Stimulated activated CD4-positive, alpha-beta T cell treated with anti-CD3 and anti-CD28 coated beads, Interleukin-1b, Interleukin-23, amount 100 ng/mL, for 24 hours (primary cell): ENCODE measurements at regions not wholly inside any gene's neighbourhood (a gene's known extent, or its start where the extent isn't known, plus 50 kb on each side); places are given as distances from the start of the nearest gene placed in this dataset.

Experiments
- DNase-seq, 4 experiments: peaks; one replicate each; pipeline ENCODE4 v3.0.0-alpha.2; 2020; ENCODE audit warnings: low read depth in 4 of 4, low spot score in 1 of 4

DNA sequence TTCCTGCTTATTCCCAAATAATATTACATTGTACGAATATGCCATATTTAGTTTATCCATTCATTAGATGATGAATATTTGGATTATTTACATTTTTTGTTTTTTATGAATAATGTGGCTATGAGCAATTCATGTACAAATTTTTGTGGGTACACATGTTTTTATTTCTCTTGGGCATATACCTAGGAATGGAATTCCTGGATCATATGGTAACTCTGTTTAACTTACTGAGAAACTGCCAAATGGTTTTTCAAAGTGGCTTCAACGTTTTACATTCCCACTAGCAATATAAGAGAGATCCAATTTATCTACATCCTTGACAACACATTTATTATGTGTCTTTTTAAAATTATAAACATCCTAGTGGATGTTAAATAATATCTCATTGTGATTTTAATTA is 362.0 kb upstream of the TMCO5A start:
- no peak for DNase-seq

DNA sequence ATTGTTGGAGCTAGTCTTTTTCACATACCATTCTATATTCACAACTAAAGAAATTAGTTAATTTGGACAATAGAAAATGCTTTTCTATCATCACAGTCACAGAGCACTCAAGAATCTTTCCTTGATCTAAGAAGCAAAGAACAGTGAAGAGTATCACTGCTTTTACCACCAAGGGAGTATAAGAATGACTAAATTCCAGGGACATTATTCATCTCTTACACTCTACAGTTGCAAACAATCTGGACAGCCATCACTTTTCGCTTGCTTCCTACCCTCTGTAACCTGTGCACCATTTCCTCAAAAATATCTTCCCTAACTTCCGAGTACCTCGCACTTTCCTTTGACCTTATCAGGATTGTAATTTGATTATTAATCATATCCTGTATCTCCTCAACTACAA is 359.5 kb upstream of the TMCO5A start:
- DNase-seq: no peak

DNA sequence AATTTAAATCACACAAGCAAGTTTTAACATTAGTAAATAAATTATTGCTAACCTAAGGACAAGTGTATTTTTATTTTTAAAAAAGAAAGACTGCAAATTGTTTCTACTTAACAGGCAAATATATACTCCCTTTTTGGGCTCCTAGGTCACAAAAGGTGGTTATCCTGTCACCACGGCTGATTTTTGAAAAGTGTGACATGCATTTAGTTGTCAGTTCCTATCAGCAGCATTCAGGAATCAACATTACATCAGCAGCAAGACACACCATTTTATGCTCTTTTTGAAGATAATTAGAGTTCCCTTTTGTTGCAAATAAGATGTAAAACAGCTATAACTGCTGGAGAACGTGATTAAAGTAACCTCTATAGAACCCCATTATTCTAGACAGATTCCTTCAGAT is 357.5 kb upstream of the TMCO5A start:
- no peak for DNase-seq

DNA sequence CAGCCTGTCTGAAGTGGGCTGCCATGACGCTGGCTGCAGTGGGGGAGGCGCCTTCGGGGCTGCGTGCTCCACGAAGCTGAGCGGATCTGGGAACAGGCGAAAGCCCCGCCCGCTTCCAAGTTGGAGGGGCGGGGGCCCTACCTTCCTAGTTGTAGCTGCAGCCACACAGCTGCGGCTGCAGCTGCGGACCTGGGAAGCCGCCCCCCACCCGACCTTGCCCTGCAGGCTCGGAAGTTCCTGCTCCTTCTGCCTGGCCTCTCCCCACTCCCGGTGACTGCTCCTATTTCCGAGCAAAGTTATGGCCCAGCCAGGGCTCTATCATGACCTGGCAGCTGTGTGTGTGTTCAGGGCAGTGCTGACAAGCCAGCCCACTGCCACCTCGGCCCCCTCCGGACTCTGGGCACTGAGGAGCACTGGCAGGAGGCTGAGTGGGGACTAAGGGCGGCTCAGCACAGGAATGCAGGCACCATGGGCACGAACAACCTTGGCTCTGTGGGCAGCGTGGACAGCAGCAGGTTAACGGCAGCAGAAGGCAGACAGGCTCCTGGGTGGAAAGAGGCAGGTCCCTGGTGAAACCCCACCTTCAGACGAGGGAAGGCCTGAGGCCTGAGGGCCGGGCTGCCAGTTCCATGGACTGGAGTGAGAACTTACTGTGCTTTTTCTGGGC is 352.4 kb upstream of the TMCO5A start:
- no peak for DNase-seq

DNA sequence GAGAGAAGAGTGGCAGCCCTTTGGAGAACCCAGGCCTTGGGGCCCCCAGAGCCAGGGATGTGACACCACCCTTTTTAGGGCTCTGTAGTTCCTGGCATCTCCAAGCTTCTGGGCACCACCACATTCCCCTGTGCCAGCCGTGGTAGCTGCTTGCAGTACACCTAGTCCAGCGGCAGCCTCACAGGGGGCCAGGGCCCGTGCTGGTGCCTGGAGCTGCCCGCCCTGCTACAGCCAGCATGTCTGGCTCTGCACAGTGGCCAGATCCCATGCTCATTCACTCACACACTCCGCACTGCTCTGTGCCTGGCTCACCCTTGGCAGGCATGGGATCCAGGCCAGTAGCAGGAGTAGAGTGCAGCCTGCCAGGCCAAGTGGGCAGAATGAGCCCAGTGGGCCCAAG is 351.6 kb upstream of the TMCO5A start:
- DNase-seq: no peak

DNA sequence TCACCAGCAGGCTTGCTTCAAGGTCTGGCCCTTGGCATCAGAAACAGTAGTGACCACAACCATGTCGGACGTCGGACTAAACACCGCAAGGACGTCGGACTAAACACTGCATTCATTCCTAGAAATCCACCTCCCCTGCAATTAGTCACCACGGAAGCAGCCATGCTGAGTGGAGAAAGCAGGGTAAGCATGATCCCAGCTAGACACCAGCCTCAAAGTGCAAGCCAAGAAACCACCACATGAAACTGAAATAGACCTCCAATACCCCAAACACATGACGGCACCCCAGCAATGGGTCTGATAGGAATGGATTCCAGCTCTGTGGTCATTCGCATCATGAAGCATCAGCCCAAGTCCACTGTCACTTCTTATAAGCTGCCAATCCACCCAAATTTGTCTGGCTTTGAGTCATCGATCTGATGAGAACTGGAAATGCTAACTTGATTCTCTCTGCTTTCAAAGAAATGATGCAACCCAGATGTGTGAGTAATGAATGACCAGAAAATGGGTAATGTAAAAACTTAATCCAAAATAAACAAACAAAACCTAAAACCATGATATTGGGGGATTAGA is 348.3 kb upstream of the TMCO5A start:
- DNase-seq: no peak

DNA sequence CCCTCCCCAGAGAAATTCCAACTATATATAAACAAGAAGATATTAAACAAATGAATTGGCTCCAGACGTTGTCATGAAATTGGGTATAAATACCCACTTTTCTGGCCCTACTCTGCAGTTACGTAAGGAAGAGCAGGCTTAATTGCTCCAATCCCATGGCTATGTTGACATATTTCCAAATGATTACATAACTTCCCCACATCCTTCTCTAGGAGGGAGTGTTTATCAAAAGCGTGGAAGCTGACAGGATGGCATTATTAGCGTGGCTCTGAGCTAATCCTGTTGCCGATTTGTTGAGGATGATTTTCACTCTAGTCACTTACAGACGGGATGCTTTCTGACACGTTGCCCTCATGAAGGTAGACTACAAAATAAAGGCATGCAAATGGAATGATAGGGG is 347.5 kb upstream of the TMCO5A start:
- DNase-seq: no peak

DNA sequence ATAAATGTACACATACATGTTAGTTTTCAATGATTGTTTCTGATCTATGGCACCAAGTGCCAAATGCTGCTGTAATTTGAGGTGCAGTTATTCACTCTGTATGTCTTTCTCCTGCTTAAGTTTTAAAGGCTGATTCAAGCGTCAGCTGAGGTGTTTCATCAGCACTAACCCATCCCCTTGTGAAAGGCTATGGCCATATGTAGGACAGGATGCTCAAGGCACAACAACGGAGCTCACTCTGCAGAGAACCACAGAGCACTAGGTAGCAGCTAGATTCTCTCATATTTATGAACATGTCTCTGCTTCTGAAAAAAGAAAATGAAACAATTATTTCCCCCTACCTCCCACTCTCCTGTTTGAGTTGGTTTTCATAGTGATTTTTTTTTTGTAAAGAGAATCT is 340.0 kb upstream of the TMCO5A start:
- no peak for DNase-seq

DNA sequence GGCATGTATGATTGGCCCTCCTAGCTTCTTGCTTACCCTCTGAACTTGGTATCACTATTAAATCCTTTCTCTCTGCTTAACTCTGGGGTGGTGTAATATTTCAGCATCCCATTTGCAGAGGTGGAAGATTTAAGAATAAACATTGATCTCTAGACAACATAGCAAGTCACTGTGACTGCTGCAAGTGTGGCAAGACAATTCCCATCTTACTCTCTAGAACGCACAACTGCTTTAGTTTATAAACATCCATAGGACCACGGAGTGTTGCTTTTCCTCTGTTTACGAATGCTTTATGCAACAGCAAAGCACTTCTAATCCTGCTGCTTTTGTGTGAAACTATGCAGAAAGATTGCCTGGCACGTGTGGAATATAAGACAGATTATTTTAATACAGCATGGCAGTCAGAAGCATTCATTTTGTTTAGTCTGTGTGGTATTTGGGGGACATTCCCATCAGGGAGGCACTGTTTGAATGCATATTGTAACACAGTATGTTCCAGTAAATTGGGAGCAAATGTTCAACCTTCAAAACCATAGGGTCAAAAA is 338.9 kb upstream of the TMCO5A start:
- DNase-seq: no peak

DNA sequence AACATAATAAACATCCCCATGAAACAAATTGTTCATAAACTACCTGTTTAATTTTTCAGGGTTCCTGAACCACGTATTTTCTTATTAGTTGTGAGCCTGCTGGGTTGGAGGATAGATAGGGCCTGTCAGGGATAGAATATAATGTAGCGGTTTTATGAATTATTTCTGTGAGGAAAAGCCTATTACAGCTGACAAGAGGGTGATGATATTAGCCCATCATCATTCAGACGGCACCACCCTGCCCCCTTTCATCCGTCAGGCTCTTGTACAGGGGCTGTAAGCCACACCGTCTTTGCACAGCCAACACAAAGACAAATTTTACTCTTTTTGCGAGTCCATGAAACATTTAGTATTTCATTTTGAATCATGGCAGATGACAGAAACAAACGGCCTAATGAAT is 335.3 kb upstream of the TMCO5A start:
- DNase-seq: no peak

DNA sequence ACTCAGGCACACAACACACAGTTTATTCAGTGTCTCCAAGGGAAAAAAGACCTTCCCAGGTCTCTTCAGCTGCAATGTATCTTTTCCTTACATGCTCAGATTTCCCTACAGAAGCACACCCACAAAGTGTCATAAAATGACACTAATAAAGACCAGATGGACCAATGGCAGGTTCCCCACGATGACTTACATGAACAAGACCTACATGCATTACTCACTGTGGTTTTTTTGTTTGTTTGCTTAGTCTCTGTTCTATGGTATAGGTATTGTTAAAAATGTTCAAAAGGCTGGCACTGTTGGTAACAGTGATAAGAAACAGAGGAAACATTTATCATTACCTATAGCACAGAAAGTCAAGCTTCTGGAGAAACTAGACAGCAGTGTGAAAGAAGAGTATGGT is 318.2 kb upstream of the TMCO5A start:
- no peak for DNase-seq

DNA sequence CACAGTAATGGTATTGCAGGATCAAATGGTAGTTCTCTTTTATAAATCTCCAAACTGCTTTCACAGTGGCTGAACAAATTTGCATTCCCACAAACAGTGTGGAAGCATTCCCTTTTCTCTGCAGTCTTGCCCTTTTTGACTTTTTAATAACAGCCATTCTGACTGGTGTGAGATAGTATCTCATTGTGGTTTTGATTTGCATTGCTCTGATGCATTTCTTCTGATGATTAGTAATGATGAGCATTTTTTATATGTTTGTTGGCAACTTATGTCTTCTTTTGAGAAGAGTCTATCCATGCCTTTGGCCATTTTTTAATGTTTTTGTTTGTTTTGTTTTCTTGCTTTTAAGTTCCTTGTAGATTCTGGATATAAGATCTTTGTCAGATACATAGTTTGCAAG is 316.1 kb upstream of the TMCO5A start:
- DNase-seq: no peak

DNA sequence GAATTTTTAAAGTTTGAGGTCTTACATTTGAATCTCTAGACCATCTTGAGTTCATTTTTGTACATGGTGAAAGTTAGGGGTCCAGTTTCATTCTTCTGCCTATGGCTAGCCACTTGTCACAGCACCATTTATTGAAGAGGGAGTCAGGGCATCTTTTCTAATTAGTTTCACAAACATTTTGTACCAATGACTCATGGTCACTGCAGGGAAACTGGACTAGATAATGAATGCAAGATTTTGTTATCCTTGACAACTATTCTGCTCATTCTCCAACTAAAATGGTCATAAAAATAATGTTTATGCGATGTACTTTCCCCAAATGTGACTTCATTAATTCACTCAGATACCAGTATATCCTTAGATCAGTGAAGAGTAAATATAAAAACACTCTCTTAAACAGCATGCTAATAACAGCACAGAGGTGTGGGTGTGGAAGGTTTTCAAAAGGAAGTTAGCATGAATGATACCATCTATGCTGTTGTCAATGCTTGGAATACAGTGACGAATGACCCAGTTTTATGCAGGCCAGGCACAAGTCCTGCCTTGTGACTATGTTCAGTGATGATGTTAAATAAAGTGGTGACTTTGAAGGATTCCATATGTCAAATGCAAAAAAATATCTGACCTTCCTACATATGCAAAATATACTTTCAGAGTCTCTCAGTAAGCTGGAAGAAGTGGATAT is 314.9 kb upstream of the TMCO5A start:
- no peak for DNase-seq

DNA sequence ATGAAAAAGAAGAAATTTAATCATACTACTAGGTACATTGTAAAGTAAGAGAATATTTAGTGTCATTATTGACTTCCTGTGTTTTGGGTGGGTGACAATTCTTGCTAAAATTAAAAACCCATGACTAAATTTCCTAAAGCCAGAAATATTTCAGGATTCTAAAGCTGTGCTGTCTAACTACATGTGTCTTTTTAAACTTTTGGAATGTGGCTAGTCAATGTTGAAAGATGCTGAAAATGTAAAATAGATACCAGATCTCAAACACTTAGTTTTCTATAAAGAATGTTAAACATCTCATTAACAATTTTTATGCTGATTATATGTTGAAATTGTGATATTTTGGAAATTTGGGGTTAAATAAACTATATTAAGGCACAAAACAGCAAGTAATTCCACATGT is 308.9 kb upstream of the TMCO5A start:
- no peak for DNase-seq

DNA sequence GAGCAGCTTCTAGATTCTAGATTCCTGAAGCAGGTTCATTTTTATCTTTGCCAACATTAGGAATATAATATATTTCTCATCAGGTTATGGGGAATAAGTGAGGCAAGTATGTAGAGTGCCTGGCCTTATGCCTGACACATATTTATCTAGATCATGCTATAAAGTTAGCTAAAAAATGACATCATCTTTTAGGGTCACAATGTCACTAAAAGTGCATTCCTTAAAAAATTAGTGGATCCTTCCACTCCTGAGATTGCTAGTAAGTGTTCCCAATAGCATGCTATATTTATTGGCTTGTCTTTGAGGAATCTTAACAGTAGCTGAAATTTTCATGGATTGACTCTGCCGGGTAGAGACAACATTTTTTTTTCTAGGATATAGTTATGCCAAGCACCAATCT is 305.9 kb upstream of the TMCO5A start:
- DNase-seq: no peak

DNA sequence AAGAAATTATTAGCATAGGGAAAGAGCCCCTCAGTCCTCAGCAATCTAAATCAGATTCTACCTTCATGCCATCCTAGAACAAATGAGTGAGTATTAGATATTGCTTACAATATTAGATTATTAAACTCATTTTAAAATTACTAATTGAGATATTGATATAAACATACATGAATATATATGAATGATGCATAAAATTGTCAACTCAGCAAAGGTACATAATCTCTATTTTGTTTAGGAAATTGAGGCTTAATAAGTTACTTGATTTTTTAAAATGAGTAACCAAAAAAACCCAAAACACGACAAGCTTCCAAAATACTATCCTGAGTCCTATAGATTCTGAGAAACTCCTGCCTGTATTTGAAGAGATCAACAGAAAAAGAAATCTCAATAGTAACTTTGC is 297.7 kb upstream of the TMCO5A start:
- no peak for DNase-seq

DNA sequence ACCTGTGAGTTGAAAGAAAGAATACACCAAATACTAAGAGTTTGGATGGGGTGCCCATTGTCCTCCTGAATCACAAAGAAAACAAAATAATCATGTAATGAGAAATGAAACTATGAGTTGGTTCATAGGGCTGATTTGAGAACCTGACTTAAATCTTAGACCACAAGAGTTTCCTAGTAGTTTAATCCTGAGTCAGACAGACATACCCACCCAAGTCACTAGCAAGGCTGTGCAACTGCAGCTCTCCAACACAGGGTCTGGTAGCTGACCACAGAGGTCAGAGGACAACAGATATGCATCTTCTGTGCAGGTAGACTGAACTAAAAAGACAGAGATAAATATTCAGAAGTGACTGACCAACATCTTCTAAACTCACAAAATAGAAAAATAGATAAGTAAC is 296.3 kb upstream of the TMCO5A start:
- DNase-seq: no peak

DNA sequence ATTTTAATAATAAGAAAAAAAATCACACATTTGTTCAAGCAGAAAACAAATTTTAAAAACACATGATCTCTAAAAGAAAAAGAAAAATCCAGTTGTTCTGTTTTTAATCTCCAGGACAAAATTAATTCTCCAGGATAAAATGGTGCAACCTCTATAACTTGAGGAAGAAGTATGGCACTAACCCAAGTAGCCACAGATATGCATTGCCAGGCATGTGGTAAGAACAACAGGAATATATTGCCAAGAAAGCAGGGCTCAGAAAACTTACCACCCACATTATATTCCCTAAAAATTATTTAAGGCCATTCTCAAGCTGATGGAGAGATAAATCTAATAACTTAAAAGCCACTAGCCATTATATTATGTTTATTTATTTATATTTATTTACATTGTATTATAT is 295.7 kb upstream of the TMCO5A start:
- DNase-seq: no peak

DNA sequence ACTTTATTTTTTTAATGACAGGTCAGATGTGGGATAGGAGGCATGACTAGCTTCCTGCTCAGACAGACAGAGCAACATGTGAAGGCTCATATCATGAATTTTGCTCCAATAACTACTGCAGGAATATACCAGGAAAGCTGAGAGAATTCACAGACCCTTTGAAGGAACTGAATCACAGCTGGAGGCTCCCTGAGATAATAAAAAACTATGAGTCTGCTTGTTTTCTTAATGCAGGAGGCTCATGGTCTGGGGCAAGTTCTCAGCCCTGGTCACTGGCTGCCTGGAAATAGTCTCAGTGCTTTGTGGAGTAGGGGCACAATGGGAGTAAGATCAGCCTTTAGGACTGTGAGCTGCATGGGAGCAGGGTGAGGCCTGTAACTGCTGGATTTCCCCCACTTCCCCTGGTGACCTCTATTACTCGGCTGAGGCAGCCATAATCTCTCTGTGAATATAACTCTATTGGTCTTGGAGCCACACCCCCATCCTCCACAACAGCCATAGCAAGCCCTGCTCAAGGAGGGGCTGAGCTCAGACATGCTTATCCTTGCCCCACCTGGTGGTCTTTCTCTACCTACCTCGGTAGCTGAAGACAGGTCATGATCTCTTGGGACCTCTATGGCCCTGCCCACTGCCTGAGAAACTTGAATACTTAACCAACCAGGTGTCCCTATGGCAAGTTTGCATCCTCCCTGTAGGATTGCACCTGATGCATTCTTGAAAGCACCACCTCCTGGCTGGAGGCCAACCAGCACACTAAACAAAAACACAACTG is 281.6 kb upstream of the TMCO5A start:
- DNase-seq: no peak

DNA sequence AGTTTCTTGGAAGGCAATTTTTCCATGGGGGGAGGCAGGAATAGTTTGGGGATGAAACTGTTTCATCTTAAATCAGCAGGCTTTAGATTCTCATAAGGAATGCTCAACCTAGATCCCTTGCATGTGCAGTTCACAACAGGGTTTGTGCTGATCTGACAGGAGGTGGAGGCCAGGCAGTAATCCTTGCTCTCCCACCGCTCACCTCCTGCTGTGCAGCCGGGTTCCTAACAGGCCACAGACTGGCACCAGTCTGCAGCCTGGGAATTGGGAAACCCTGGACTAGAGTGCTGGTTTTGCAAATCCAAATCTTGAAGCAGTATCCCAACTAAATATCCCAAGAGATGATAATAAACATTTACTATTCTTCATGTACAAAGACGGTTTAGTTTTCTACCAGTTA is 256.3 kb upstream of the TMCO5A start:
- no peak for DNase-seq

DNA sequence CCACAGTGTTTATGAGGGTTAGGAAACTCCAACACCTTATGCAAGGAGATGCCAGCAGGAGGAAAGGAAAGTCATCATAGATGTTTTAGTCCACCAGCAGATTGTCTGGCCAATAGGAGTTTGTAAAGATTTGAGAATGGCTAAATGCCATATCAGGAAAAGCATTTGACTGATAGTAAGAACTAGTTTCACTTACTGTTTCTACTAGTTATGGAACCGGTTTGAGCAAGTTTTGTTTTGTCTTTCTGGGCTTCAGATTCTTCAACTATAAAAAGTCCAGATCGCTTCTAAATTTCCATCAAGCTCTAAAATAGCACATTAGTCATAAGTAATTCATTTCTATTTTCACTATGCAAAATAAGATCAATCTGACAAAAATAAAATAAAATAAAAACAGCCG is 254.8 kb upstream of the TMCO5A start:
- no peak for DNase-seq

DNA sequence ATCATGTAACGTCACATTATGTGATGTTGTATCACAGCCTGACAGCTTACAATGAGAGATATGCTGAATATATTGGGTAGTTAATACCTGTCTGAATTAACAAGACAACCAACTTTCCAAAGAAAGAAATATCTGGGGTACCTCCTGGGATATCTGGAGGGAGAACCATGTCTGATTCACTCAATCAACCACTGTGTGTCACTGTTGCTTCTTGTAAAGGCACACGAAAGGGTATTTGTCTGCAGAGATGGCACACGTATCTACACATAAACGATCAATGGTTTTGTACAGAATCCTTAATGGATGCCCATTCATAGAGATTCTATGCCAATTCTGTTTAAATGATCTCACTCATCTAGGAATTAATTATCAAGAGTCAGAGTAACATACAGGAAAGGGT is 252.1 kb upstream of the TMCO5A start:
- no peak for DNase-seq
